ENCODE measurements at regions not wholly inside any gene's neighbourhood (a gene's known extent, or its start where the extent isn't known, plus 50 kb on each side); places are given as distances from the start of the nearest gene placed in this dataset.

- Mint-ChIP-seq H3K27me3 (ENCODE audit: low read depth in 3 of 3) (peaks cover 0 to 5% (median 3%) of the 10 kb centered on the region in 3 donors), H3K36me3 (no peaks in the 10 kb centered on the region), H3K9me3 (no peaks in the 10 kb centered on the region), H3K4me1 (peaks cover 45 to 50% of the 10 kb centered on the region in 2 donors), H3K27ac (no peak overlapping the region), H3K4me3 (no peak overlapping the region)
- DNase-seq: no peak
Observed at GRCh38 chr4:38316045-38316444, 348.0 kb upstream of the KLF3 start.

- DNase-seq: no peak
- Mint-ChIP-seq H3K4me3 (peak overlapping the region in 3 of 5 donors; percentile 12 to 41 (median 38)), H3K9me3 (no peaks in the 10 kb centered on the region), H3K4me1 (peaks cover 38 to 44% of the 10 kb centered on the region in 2 donors), H3K27ac (peak overlapping the region in 3 of 6 donors; percentile 30 to 50 (median 48)), H3K27me3 (ENCODE audit: low read depth in 3 of 3) (peaks cover 0 to 5% (median 3%) of the 10 kb centered on the region in 3 donors), H3K36me3 (no peaks in the 10 kb centered on the region)
Observed at GRCh38 chr4:38317041-38317674, 346.8 kb upstream of the KLF3 start.

GRCh38 chr4:38318737-38319455, 345.1 kb upstream of the KLF3 start:
- no peaks in the 10 kb centered on the region for H3K9me3 Mint-ChIP-seq
- H3K4me3 Mint-ChIP-seq: peak overlapping the region; percentile 85 to 95 (median 90)
- H3K27ac Mint-ChIP-seq: peak overlapping the region; percentile 75 to 97 (median 92)
- peak; percentile 60 to 67 (median 60) for DNase-seq
- peaks cover 0 to 5% (median 3%) of the 10 kb centered on the region in 3 donors for H3K27me3 Mint-ChIP-seq (ENCODE audit: low read depth in 3 of 3)
- no peaks in the 10 kb centered on the region for H3K36me3 Mint-ChIP-seq
- peaks cover 34 to 37% of the 10 kb centered on the region in 2 donors for H3K4me1 Mint-ChIP-seq

- Mint-ChIP-seq H3K9me3 (no peaks in the 10 kb centered on the region), H3K27ac (peak overlapping the region; percentile 75 to 97 (median 92)), H3K27me3 (ENCODE audit: low read depth in 3 of 3) (peaks cover 0 to 5% (median 3%) of the 10 kb centered on the region in 3 donors), H3K4me1 (peaks cover 31 to 35% of the 10 kb centered on the region in 2 donors), H3K4me3 (peak overlapping the region; percentile 85 to 95 (median 90)), H3K36me3 (no peaks in the 10 kb centered on the region)
- peak; percentile 76 to 81 (median 80) for DNase-seq
Observed at GRCh38 chr4:38319456-38320342, 344.3 kb upstream of the KLF3 start.

GRCh38 chr4:38320343-38320695, 343.7 kb upstream of the KLF3 start:
- DNase-seq: no peak
- Mint-ChIP-seq H3K4me3 (peak overlapping the region in 2 of 5 donors; percentile 90 to 95), H3K9me3 (no peaks in the 10 kb centered on the region), H3K36me3 (no peaks in the 10 kb centered on the region), H3K27ac (peak overlapping the region in 4 of 6 donors; percentile 86 to 97 (median 92)), H3K4me1 (peaks cover 31 to 35% of the 10 kb centered on the region in 2 donors), H3K27me3 (ENCODE audit: low read depth in 3 of 3) (peaks cover 0 to 3% (median 3%) of the 10 kb centered on the region in 3 donors)

GRCh38 chr4:38320833-38321232, 343.2 kb upstream of the KLF3 start:
- Mint-ChIP-seq H3K27me3 (ENCODE audit: low read depth in 3 of 3) (peaks cover 0 to 3% (median 0%) of the 10 kb centered on the region in 3 donors), H3K4me1 (peaks cover 31 to 35% of the 10 kb centered on the region in 2 donors), H3K4me3 (no peak overlapping the region), H3K36me3 (peaks cover 0 to 3% (median 0%) of the 10 kb centered on the region in 3 donors), H3K9me3 (no peaks in the 10 kb centered on the region), H3K27ac (peak overlapping the region in 2 of 6 donors; percentile 29 to 42)
- no peak for DNase-seq

- Mint-ChIP-seq H3K9me3 (no peaks in the 10 kb centered on the region), H3K27ac (no peak overlapping the region), H3K4me3 (no peak overlapping the region), H3K36me3 (peaks cover 0 to 6% (median 0%) of the 10 kb centered on the region in 3 donors), H3K27me3 (ENCODE audit: low read depth in 3 of 3) (peaks cover 0 to 2% (median 0%) of the 10 kb centered on the region in 3 donors), H3K4me1 (peaks cover 29 to 35% of the 10 kb centered on the region in 2 donors)
- DNase-seq: no peak
Observed at GRCh38 chr4:38322714-38323113, 341.3 kb upstream of the KLF3 start.

- Mint-ChIP-seq H3K36me3 (peaks cover 0 to 6% (median 0%) of the 10 kb centered on the region in 3 donors), H3K27me3 (ENCODE audit: low read depth in 3 of 3) (peaks cover 0 to 2% (median 0%) of the 10 kb centered on the region in 3 donors), H3K27ac (no peak overlapping the region), H3K4me1 (peaks cover 26 to 32% of the 10 kb centered on the region in 2 donors), H3K9me3 (no peaks in the 10 kb centered on the region), H3K4me3 (no peak overlapping the region)
- no peak for DNase-seq
Observed at GRCh38 chr4:38323141-38323641, 340.8 kb upstream of the KLF3 start.

GRCh38 chr4:38324861-38325628, 339.0 kb upstream of the KLF3 start:
- peaks cover 0 to 2% (median 0%) of the 10 kb centered on the region in 3 donors for H3K27me3 Mint-ChIP-seq (ENCODE audit: low read depth in 3 of 3)
- no peak overlapping the region for H3K4me3 Mint-ChIP-seq
- H3K9me3 Mint-ChIP-seq: peaks cover 0 to 1% (median 0%) of the 10 kb centered on the region in 6 donors
- DNase-seq: no peak
- peaks cover 0 to 6% (median 0%) of the 10 kb centered on the region in 3 donors for H3K36me3 Mint-ChIP-seq
- no peak overlapping the region for H3K27ac Mint-ChIP-seq
- peaks cover 10 to 13% of the 10 kb centered on the region in 2 donors for H3K4me1 Mint-ChIP-seq

GRCh38 chr4:38325629-38325913, 338.4 kb upstream of the KLF3 start:
- H3K27me3 Mint-ChIP-seq (ENCODE audit: low read depth in 3 of 3): peaks cover 0 to 2% (median 0%) of the 10 kb centered on the region in 3 donors
- peaks cover 8% of the 10 kb centered on the region in 2 donors for H3K4me1 Mint-ChIP-seq
- H3K27ac Mint-ChIP-seq: no peak overlapping the region
- DNase-seq: no peak
- H3K9me3 Mint-ChIP-seq: peaks cover 0 to 1% (median 0%) of the 10 kb centered on the region in 6 donors
- H3K4me3 Mint-ChIP-seq: no peak overlapping the region
- peaks cover 0 to 6% (median 0%) of the 10 kb centered on the region in 3 donors for H3K36me3 Mint-ChIP-seq

GRCh38 chr4:38326499-38326898, 337.5 kb upstream of the KLF3 start:
- Mint-ChIP-seq H3K27ac (peak overlapping the region in 1 of 6 donors; percentile 42), H3K9me3 (peaks cover 0 to 1% (median 0%) of the 10 kb centered on the region in 6 donors), H3K36me3 (peaks cover 0 to 6% (median 0%) of the 10 kb centered on the region in 3 donors), H3K4me1 (peaks cover 0 to 3% of the 10 kb centered on the region in 2 donors), H3K4me3 (no peak overlapping the region), H3K27me3 (ENCODE audit: low read depth in 3 of 3) (peaks cover 0 to 2% (median 0%) of the 10 kb centered on the region in 3 donors)
- DNase-seq: no peak

- Mint-ChIP-seq H3K27me3 (ENCODE audit: low read depth in 3 of 3) (peaks cover 0 to 2% (median 0%) of the 10 kb centered on the region in 3 donors), H3K4me3 (no peak overlapping the region), H3K4me1 (peaks cover 0 to 3% of the 10 kb centered on the region in 2 donors), H3K9me3 (peaks cover 0 to 1% (median 0%) of the 10 kb centered on the region in 6 donors), H3K27ac (no peak overlapping the region), H3K36me3 (peaks cover 0 to 6% (median 0%) of the 10 kb centered on the region in 3 donors)
- DNase-seq: no peak
Observed at GRCh38 chr4:38327174-38327573, 336.8 kb upstream of the KLF3 start.
